Endodermal cell (in vitro differentiated cells): ENCODE measurements at regions not wholly inside any gene's neighbourhood (a gene's known extent, or its start where the extent isn't known, plus 50 kb on each side); places are given as distances from the start of the nearest gene placed in this dataset.

ENCODE experiments used
- DNase-seq: peaks from one replicate; pipeline ENCODE4 v3.0.0-alpha.2; 2017
- H3K27ac ChIP-seq: 2 replicates; pipeline ENCODE4 v1.5.1; 2013; ENCODE audit warnings: mild to moderate bottlenecking, low read depth, low read length, moderate library complexity
- H3K27me3 ChIP-seq: 2 replicates; pipeline ENCODE4 v1.6.1; 2013; ENCODE audit warnings: mild to moderate bottlenecking, low read length, moderate library complexity; ENCODE audit not compliant: insufficient read depth, control insufficient read depth, poor library complexity, severe bottlenecking
- H3K36me3 ChIP-seq: 2 replicates; pipeline ENCODE4 v1.7.0; 2013; ENCODE audit warnings: mild to moderate bottlenecking, low read length, moderate library complexity; ENCODE audit not compliant: control insufficient read depth, insufficient read depth
- H3K4me1 ChIP-seq: one replicate; pipeline ENCODE4 v1.7.0; 2013; ENCODE audit warnings: low read length; ENCODE audit not compliant: control insufficient read depth, insufficient read depth
- H3K4me3 ChIP-seq: 2 replicates; pipeline ENCODE4 v1.5.1; 2013; ENCODE audit warnings: mild to moderate bottlenecking, low read length, moderate library complexity
- H3K9ac ChIP-seq: 2 replicates; pipeline ENCODE4 v1.6.1; 2013; ENCODE audit warnings: mild to moderate bottlenecking, low read length, moderate library complexity; ENCODE audit not compliant: poor library complexity, severe bottlenecking; ENCODE audit errors: extremely low read depth
- H3K9me3 ChIP-seq: 2 replicates; pipeline ENCODE4 v1.6.1; 2013; ENCODE audit warnings: mild to moderate bottlenecking, low read length, moderate library complexity; ENCODE audit not compliant: control insufficient read depth
- H3K27ac Mint-ChIP-seq: 2 replicates; pipeline ENCODE4 v1.8.0; 2020; ENCODE audit warnings: mixed read lengths
- H3K27me3 Mint-ChIP-seq: 2 replicates; pipeline ENCODE4 v1.8.0; 2021; ENCODE audit warnings: mild to moderate bottlenecking, mixed read lengths; ENCODE audit not compliant: insufficient read depth
- H3K36me3 Mint-ChIP-seq: 2 replicates; pipeline ENCODE4 v1.8.0; 2020; ENCODE audit warnings: low read depth, mixed read lengths
- H3K4me1 Mint-ChIP-seq: 2 replicates; pipeline ENCODE4 v1.8.0; 2020; ENCODE audit warnings: mixed read lengths
- H3K4me3 Mint-ChIP-seq: 2 replicates; pipeline ENCODE4 v1.8.0; 2020; ENCODE audit warnings: mild to moderate bottlenecking, moderate library complexity, mixed read lengths
- H3K9me3 Mint-ChIP-seq: 2 replicates; pipeline ENCODE4 v1.8.0; 2020; ENCODE audit warnings: mild to moderate bottlenecking, mixed read lengths
- CTCF ChIP-seq: fragments of 200-600 bp; sonication (generic); conservative IDR thresholded peaks from 2 replicates; pipeline ENCODE4 v1.5.0; 2021; ENCODE audit warnings: antibody characterized with exemption, mild to moderate bottlenecking
- WGBS, 2 experiments: methylation state at CpG; one replicate each; pipeline versions ENCODE4 v1.1.5 to v1.1.7; 2013; ENCODE audit warnings: missing lambda C conversion rate in 2 of 2, mixed read lengths in 1 of 2; ENCODE audit not compliant: insufficient coverage in 1 of 2, insufficient read length in 1 of 2; 5-methylcytosine and 5-hydroxymethylcytosine counted together

GRCh38 chr18:24530630-24531111 lies 70.2 kb downstream of the HRH4 start:
- TF ChIP-seq CTCF: no peak
- Mint-ChIP-seq H3K4me1 (peaks cover 8% of the 10 kb centered on the region), H3K4me3 (no peak overlapping the region), H3K9me3 (no peaks in the 10 kb centered on the region), H3K27me3 (peaks cover 6% of the 10 kb centered on the region), H3K27ac (no peak overlapping the region), H3K36me3 (no peaks in the 10 kb centered on the region)
- WGBS, 2 experiments: 63 to 87% methylated on average over 5 to 6 of the region's 6 CpGs
- DNase-seq: no peak
- no peak overlapping the region for H3K27ac ChIP-seq
- no peaks in the 10 kb centered on the region for H3K36me3 ChIP-seq
- no peaks in the 10 kb centered on the region for H3K27me3 ChIP-seq
- no peak overlapping the region for H3K4me3 ChIP-seq
- H3K9me3 ChIP-seq: no peaks in the 10 kb centered on the region
- no peak overlapping the region for H3K9ac ChIP-seq
- H3K4me1 ChIP-seq: no peaks in the 10 kb centered on the region

GRCh38 chr18:24534271-24534670 lies 73.8 kb downstream of the HRH4 start:
- H3K27ac ChIP-seq: no peak overlapping the region
- 80 to 94% methylated on average over 3 to 6 of the region's 6 CpGs for WGBS, 2 experiments
- no peaks in the 10 kb centered on the region for H3K4me1 ChIP-seq
- H3K36me3 ChIP-seq: no peaks in the 10 kb centered on the region
- peaks cover 3% of the 10 kb centered on the region for H3K27me3 Mint-ChIP-seq
- H3K36me3 Mint-ChIP-seq: no peaks in the 10 kb centered on the region
- H3K27ac Mint-ChIP-seq: no peak overlapping the region
- H3K9me3 Mint-ChIP-seq: no peaks in the 10 kb centered on the region
- DNase-seq: no peak
- no peak overlapping the region for H3K9ac ChIP-seq
- H3K4me3 Mint-ChIP-seq: no peak overlapping the region
- peaks cover 17% of the 10 kb centered on the region for H3K4me1 Mint-ChIP-seq
- H3K4me3 ChIP-seq: no peak overlapping the region
- TF ChIP-seq CTCF: no peak
- no peaks in the 10 kb centered on the region for H3K9me3 ChIP-seq
- no peaks in the 10 kb centered on the region for H3K27me3 ChIP-seq

GRCh38 chr18:24534737-24535136 lies 74.3 kb downstream of the HRH4 start:
- no peaks in the 10 kb centered on the region for H3K36me3 ChIP-seq
- H3K9me3 Mint-ChIP-seq: no peaks in the 10 kb centered on the region
- H3K4me1 ChIP-seq: no peaks in the 10 kb centered on the region
- TF ChIP-seq CTCF: no peak
- no peaks in the 10 kb centered on the region for H3K9me3 ChIP-seq
- H3K36me3 Mint-ChIP-seq: no peaks in the 10 kb centered on the region
- no peak overlapping the region for H3K4me3 Mint-ChIP-seq
- no peaks in the 10 kb centered on the region for H3K27me3 ChIP-seq
- no peak overlapping the region for H3K4me3 ChIP-seq
- 83 to 95% methylated on average over 2 to 4 of the region's 4 CpGs for WGBS, 2 experiments
- no peak overlapping the region for H3K9ac ChIP-seq
- H3K27me3 Mint-ChIP-seq: peaks cover 3% of the 10 kb centered on the region
- H3K27ac ChIP-seq: no peak overlapping the region
- no peak for DNase-seq
- peaks cover 17% of the 10 kb centered on the region for H3K4me1 Mint-ChIP-seq
- no peak overlapping the region for H3K27ac Mint-ChIP-seq
